Keratinocyte (primary cell): ENCODE measurements at regions not wholly inside any gene's neighbourhood (a gene's known extent, or its start where the extent isn't known, plus 50 kb on each side); places are given as distances from the start of the nearest gene placed in this dataset.

Experiments
- EZH2 ChIP-seq: IDR thresholded peaks from one replicate; pipeline ENCODE4 v1.6.1; 2012; ENCODE audit warnings: inconsistent platforms, mild to moderate bottlenecking, low read length, moderate library complexity
- TF ChIP-seq, protein P1 (sequence below), 3 experiments: IDR thresholded peaks in 1 of 3; conservative IDR thresholded peaks in 1 of 3; optimal IDR thresholded peaks in 1 of 3; 2 replicates in 2 of 3; 3 replicates in 1 of 3; pipeline versions ENCODE3 to v1.5.1; 2011; ENCODE audit warnings: low read length in 3 of 3, mild to moderate bottlenecking in 3 of 3, moderate library complexity in 2 of 3, control low read depth in 1 of 3, inconsistent platforms in 1 of 3; ENCODE audit not compliant: insufficient read depth in 2 of 3; ENCODE audit errors: extremely low read depth in 1 of 3

- TF ChIP-seq, protein P1, sequence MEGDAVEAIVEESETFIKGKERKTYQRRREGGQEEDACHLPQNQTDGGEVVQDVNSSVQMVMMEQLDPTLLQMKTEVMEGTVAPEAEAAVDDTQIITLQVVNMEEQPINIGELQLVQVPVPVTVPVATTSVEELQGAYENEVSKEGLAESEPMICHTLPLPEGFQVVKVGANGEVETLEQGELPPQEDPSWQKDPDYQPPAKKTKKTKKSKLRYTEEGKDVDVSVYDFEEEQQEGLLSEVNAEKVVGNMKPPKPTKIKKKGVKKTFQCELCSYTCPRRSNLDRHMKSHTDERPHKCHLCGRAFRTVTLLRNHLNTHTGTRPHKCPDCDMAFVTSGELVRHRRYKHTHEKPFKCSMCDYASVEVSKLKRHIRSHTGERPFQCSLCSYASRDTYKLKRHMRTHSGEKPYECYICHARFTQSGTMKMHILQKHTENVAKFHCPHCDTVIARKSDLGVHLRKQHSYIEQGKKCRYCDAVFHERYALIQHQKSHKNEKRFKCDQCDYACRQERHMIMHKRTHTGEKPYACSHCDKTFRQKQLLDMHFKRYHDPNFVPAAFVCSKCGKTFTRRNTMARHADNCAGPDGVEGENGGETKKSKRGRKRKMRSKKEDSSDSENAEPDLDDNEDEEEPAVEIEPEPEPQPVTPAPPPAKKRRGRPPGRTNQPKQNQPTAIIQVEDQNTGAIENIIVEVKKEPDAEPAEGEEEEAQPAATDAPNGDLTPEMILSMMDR (optimal IDR thresholded peaks at IDR 0.05 in 1 of 3, IDR thresholded peaks at IDR 0.05 in 1 of 3, conservative IDR thresholded peaks at IDR 0.05 in 1 of 3; ENCODE audit: extremely low read depth in 1 of 3, insufficient read depth in 2 of 3, low read length in 3 of 3), result no peak
- TF ChIP-seq EZH2, result no peak
Observed at GRCh38 chr6:66796987-66797386, 1090.0 kb upstream of the EYS start.
